ENCODE measurements at regions not wholly inside any gene's neighbourhood (a gene's known extent, or its start where the extent isn't known, plus 50 kb on each side); places are given as distances from the start of the nearest gene placed in this dataset.

GRCh38 chr2:176997792-176998169, 214.8 kb upstream of the HNRNPA3 start:
- no peak overlapping the region for H3K4me3 ChIP-seq (ENCODE audit: low read depth in 2 of 2, low read length in 2 of 2)
- CTCF ChIA-PET: no interaction called here
- no peak overlapping the region for H3K27ac ChIP-seq (ENCODE audit: low read length)
- no peak for TF ChIP-seq TCF7L2 (IDR thresholded peaks at IDR 0.05; ENCODE audit: low read depth, low read length)
- TF ChIP-seq, protein P1, sequence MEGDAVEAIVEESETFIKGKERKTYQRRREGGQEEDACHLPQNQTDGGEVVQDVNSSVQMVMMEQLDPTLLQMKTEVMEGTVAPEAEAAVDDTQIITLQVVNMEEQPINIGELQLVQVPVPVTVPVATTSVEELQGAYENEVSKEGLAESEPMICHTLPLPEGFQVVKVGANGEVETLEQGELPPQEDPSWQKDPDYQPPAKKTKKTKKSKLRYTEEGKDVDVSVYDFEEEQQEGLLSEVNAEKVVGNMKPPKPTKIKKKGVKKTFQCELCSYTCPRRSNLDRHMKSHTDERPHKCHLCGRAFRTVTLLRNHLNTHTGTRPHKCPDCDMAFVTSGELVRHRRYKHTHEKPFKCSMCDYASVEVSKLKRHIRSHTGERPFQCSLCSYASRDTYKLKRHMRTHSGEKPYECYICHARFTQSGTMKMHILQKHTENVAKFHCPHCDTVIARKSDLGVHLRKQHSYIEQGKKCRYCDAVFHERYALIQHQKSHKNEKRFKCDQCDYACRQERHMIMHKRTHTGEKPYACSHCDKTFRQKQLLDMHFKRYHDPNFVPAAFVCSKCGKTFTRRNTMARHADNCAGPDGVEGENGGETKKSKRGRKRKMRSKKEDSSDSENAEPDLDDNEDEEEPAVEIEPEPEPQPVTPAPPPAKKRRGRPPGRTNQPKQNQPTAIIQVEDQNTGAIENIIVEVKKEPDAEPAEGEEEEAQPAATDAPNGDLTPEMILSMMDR (IDR thresholded peaks at IDR 0.05): no peak
- intact Hi-C loops (cut with micrococcal nuclease; ENCODE audit: unreplicated experiment): no loop called here
- no peak for DNase-seq (ENCODE audit: low read depth, low spot score)
- in situ Hi-C loops (cut with HindIII; ENCODE audit: low pct_unique_long_range_greater_than_20kb, low sequenced_read_pairs): no loop called here
- no peak for ATAC-seq
- no peaks in the 10 kb centered on the region for H3K27me3 ChIP-seq (ENCODE audit: control insufficient read depth, insufficient read depth, low read length)
- POLR2A ChIA-PET: no interaction called here
- no peaks in the 10 kb centered on the region for H3K9me3 ChIP-seq (ENCODE audit: control insufficient read depth, insufficient read depth, low read depth, low read length)
- BruUV-seq (replicated peaks): no TSS peak
- H3K4me1 ChIP-seq (ENCODE audit: control insufficient read depth, insufficient read depth, low read length): no peaks in the 10 kb centered on the region
- no peaks in the 10 kb centered on the region for H3K36me3 ChIP-seq (ENCODE audit: control insufficient read depth, insufficient read depth, low read length)

- intact Hi-C loops (cut with micrococcal nuclease; ENCODE audit: unreplicated experiment): no loop called here
- Histone ChIP-seq H3K9me3 (ENCODE audit: control insufficient read depth, insufficient read depth, low read depth, low read length) (no peaks in the 10 kb centered on the region), H3K27me3 (ENCODE audit: control insufficient read depth, insufficient read depth, low read length) (no peaks in the 10 kb centered on the region), H3K4me1 (ENCODE audit: control insufficient read depth, insufficient read depth, low read length) (no peaks in the 10 kb centered on the region), H3K36me3 (ENCODE audit: control insufficient read depth, insufficient read depth, low read length) (no peaks in the 10 kb centered on the region), H3K4me3 (ENCODE audit: low read depth in 2 of 2, low read length in 2 of 2) (no peak overlapping the region), H3K27ac (ENCODE audit: low read length) (no peak overlapping the region)
- BruUV-seq (replicated peaks): no TSS peak
- DNase-seq (ENCODE audit: low read depth, low spot score) (no peak), ATAC-seq (no peak)
- TF ChIP-seq SIN3A (IDR thresholded peaks at IDR 0.05; ENCODE audit: borderline replicate concordance, insufficient read depth, low read depth, low read length): no peak
- no peak for TF ChIP-seq POLR2AphosphoS5 (IDR thresholded peaks at IDR 0.05; ENCODE audit: low read depth, low read length)
- TF ChIP-seq, protein P2, sequence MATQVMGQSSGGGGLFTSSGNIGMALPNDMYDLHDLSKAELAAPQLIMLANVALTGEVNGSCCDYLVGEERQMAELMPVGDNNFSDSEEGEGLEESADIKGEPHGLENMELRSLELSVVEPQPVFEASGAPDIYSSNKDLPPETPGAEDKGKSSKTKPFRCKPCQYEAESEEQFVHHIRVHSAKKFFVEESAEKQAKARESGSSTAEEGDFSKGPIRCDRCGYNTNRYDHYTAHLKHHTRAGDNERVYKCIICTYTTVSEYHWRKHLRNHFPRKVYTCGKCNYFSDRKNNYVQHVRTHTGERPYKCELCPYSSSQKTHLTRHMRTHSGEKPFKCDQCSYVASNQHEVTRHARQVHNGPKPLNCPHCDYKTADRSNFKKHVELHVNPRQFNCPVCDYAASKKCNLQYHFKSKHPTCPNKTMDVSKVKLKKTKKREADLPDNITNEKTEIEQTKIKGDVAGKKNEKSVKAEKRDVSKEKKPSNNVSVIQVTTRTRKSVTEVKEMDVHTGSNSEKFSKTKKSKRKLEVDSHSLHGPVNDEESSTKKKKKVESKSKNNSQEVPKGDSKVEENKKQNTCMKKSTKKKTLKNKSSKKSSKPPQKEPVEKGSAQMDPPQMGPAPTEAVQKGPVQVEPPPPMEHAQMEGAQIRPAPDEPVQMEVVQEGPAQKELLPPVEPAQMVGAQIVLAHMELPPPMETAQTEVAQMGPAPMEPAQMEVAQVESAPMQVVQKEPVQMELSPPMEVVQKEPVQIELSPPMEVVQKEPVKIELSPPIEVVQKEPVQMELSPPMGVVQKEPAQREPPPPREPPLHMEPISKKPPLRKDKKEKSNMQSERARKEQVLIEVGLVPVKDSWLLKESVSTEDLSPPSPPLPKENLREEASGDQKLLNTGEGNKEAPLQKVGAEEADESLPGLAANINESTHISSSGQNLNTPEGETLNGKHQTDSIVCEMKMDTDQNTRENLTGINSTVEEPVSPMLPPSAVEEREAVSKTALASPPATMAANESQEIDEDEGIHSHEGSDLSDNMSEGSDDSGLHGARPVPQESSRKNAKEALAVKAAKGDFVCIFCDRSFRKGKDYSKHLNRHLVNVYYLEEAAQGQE (IDR thresholded peaks at IDR 0.05; ENCODE audit: insufficient read depth in 1 of 2, low read depth in 2 of 2, low read length in 1 of 2): no peak
- in situ Hi-C loops (cut with HindIII; ENCODE audit: low pct_unique_long_range_greater_than_20kb, low sequenced_read_pairs): no loop called here
- ChIA-PET POLR2A (no interaction called here), CTCF (no interaction called here)
Observed at GRCh38 chr2:176999301-176999700, 213.3 kb upstream of the HNRNPA3 start.

DNA sequence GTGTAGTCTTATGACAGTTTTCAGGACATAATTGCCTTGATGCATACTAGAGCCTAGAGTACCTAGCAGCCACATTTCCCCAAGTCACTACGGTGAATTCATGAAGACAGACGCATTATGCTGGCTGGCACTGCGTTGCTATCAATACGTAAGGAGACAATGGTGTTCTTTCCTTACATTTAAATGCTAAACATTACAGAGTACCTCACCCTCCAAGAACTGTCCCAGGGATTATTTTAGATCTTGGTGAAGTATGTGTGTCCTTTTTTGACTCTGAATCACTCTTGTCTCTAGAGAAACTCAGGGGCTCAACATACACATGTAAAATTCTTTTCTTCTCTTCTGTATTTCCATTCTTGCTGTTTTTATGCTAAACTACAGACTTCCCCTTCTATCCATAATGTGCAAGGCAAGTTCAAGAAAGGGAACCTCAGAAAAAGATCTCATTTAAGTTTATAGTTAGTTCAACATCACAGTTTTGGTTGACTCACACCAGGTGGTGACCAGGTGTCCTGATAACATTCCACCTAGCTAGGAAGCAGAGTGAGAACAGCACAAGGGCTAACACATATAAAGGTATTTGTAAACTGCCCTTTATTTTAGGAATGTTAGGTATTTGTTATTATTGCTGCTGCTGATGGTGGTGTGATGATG, 212.4 kb upstream of the HNRNPA3 start:
- TF ChIP-seq, protein P2 (IDR thresholded peaks at IDR 0.05; ENCODE audit: insufficient read depth in 1 of 2, low read depth in 2 of 2, low read length in 1 of 2): no peak
- no peak for TF ChIP-seq TCF7L2 (IDR thresholded peaks at IDR 0.05; ENCODE audit: low read depth, low read length)
- H3K27me3 ChIP-seq (ENCODE audit: control insufficient read depth, insufficient read depth, low read length): no peaks in the 10 kb centered on the region
- intact Hi-C loops (cut with micrococcal nuclease; ENCODE audit: unreplicated experiment) (no loop called here), in situ Hi-C loops (cut with HindIII; ENCODE audit: low pct_unique_long_range_greater_than_20kb, low sequenced_read_pairs) (no loop called here)
- ATAC-seq: no peak
- H3K4me3 ChIP-seq (ENCODE audit: low read depth in 2 of 2, low read length in 2 of 2): no peak overlapping the region
- H3K9me3 ChIP-seq (ENCODE audit: control insufficient read depth, insufficient read depth, low read depth, low read length): no peaks in the 10 kb centered on the region
- ChIA-PET POLR2A (no interaction called here), CTCF (no interaction called here)
- H3K27ac ChIP-seq (ENCODE audit: low read length): no peak overlapping the region
- no peaks in the 10 kb centered on the region for H3K36me3 ChIP-seq (ENCODE audit: control insufficient read depth, insufficient read depth, low read length)
- no peak for DNase-seq (ENCODE audit: low read depth, low spot score)
- no peaks in the 10 kb centered on the region for H3K4me1 ChIP-seq (ENCODE audit: control insufficient read depth, insufficient read depth, low read length)
- no TSS peak for BruUV-seq (replicated peaks)
